NB4 (cell line): ENCODE measurements at regions not wholly inside any gene's neighbourhood (a gene's known extent, or its start where the extent isn't known, plus 50 kb on each side); places are given as distances from the start of the nearest gene placed in this dataset.

ENCODE experiments used
- CTCF ChIP-seq: IDR thresholded peaks from one replicate; pipeline ENCODE4 v1.5.1; 2012; ENCODE audit warnings: low read depth, low read length
- POLR2A ChIP-seq: IDR thresholded peaks from 2 replicates; pipeline ENCODE4 v1.6.1; 2011; ENCODE audit warnings: mild to moderate bottlenecking; ENCODE audit not compliant: insufficient read length; ENCODE audit errors: extremely low read depth

- TF ChIP-seq CTCF (no peak), POLR2A (no peak)
Measured at GRCh38 chr13:33377411-33377810, 91.9 kb upstream of the STARD13 start.
